CD4-positive, alpha-beta memory T cell (primary cell): ENCODE measurements at regions not wholly inside any gene's neighbourhood (a gene's known extent, or its start where the extent isn't known, plus 50 kb on each side); places are given as distances from the start of the nearest gene placed in this dataset.

Source experiments
- CTCF ChIA-PET: fragments of 350-600 bp; sonication (Branson Sonifier 250); formaldehyde crosslinking; loops from one replicate; lab custom pipeline; 2021; ENCODE audit warnings: inconsistent platforms; ENCODE audit not compliant: partially characterized antibody; lab: Charles Lee
- POLR2A ChIA-PET: fragments of 350-600 bp; sonication (Branson Sonifier 250); formaldehyde crosslinking; loops from one replicate; lab custom pipeline; 2021; ENCODE audit not compliant: partially characterized antibody; lab: Charles Lee
- DNase-seq, 5 donors: peaks; one replicate each; pipeline versions ENCODE4 v3.0.0 to v3.0.0-alpha.2; 2020 to 2022; ENCODE audit warnings: mixed read lengths in 1 of 5
- H3K27ac ChIP-seq: one replicate; pipeline ENCODE4 v1.7.0; 2013; ENCODE audit warnings: low read depth, low read length
- H3K27me3 ChIP-seq: 2 replicates; pipeline ENCODE4 v1.7.0; 2013; ENCODE audit warnings: mild to moderate bottlenecking, low read length, moderate library complexity; ENCODE audit not compliant: insufficient read depth
- H3K36me3 ChIP-seq: 2 replicates; pipeline ENCODE4 v1.7.0; 2013; ENCODE audit warnings: mild to moderate bottlenecking, low read length, moderate library complexity; ENCODE audit not compliant: insufficient read depth
- H3K4me1 ChIP-seq: 2 replicates; pipeline ENCODE4 v1.7.0; 2013; ENCODE audit warnings: mild to moderate bottlenecking, low read length, moderate library complexity; ENCODE audit not compliant: insufficient read depth
- H3K4me3 ChIP-seq, 2 donors: one replicate each; pipeline ENCODE4 v1.7.0; 2013; ENCODE audit warnings: low read length in 2 of 2, mild to moderate bottlenecking in 1 of 2
- H3K9me3 ChIP-seq, 2 donors: one replicate each; pipeline ENCODE4 v1.7.0; 2013; ENCODE audit warnings: low read length in 2 of 2, control low read depth in 1 of 2; ENCODE audit not compliant: control insufficient read depth in 1 of 2
- H3K27ac Mint-ChIP-seq, 7 donors: one replicate each; pipeline ENCODE4 v1.8.0; 2020 to 2021; ENCODE audit warnings: mixed read lengths in 7 of 7, mild to moderate bottlenecking in 6 of 7, inconsistent platforms in 3 of 7, moderate library complexity in 3 of 7
- H3K27me3 Mint-ChIP-seq, 2 donors: one replicate each; pipeline ENCODE4 v1.8.0; 2020 to 2021; ENCODE audit warnings: mixed read lengths in 2 of 2
- H3K36me3 Mint-ChIP-seq, 2 donors: one replicate each; pipeline ENCODE4 v1.8.0; 2020 to 2021; ENCODE audit warnings: mixed read lengths in 2 of 2, inconsistent platforms in 1 of 2, mild to moderate bottlenecking in 1 of 2
- H3K4me1 Mint-ChIP-seq, 4 donors: one replicate each; pipeline ENCODE4 v1.8.0; 2020 to 2021; ENCODE audit warnings: mixed read lengths in 4 of 4, mild to moderate bottlenecking in 1 of 4
- H3K4me3 Mint-ChIP-seq, 8 donors: one replicate each; pipeline ENCODE4 v1.8.0; 2020 to 2021; ENCODE audit warnings: mixed read lengths in 8 of 8, mild to moderate bottlenecking in 7 of 8, moderate library complexity in 6 of 8, inconsistent platforms in 3 of 8
- H3K9me3 Mint-ChIP-seq, 8 donors: one replicate each; pipeline ENCODE4 v1.8.0; 2020 to 2021; ENCODE audit warnings: mixed read lengths in 8 of 8, mild to moderate bottlenecking in 5 of 8, inconsistent platforms in 3 of 8, moderate library complexity in 1 of 8
- intact Hi-C: fragments of 100-400 bp; cut with micrococcal nuclease; formaldehyde crosslinking; loops from one replicate; pipeline ENCODE4 v1.15.1; 2023

- POLR2A ChIA-PET = no interaction called here
- Histone ChIP-seq H3K4me1 (no peaks in the 10 kb centered on the region), H3K9me3 (no peaks in the 10 kb centered on the region), H3K36me3 (no peaks in the 10 kb centered on the region), H3K27me3 (no peaks in the 10 kb centered on the region), H3K27ac (no peak overlapping the region), H3K4me3 (no peak overlapping the region)
- Mint-ChIP-seq H3K4me3 (no peak overlapping the region), H3K27me3 (peaks cover 0 to 2% of the 10 kb centered on the region in 2 donors), H3K36me3 (no peaks in the 10 kb centered on the region), H3K9me3 (no peaks in the 10 kb centered on the region), H3K4me1 (no peaks in the 10 kb centered on the region), H3K27ac (no peak overlapping the region)
- DNase-seq = no peak
- CTCF ChIA-PET = no interaction called here
- intact Hi-C loops = no loop called here
Observed at GRCh38 chr9:87263291-87263690, 234.4 kb upstream of the DAPK1 start.

- ChIA-PET POLR2A (no interaction called here), CTCF (no interaction called here)
- H3K27me3 Mint-ChIP-seq = peaks cover 0 to 4% of the 10 kb centered on the region in 2 donors
- no peak overlapping the region for H3K27ac ChIP-seq
- DNase-seq = no peak
- no peaks in the 10 kb centered on the region for H3K36me3 ChIP-seq
- intact Hi-C loops = no loop called here
- H3K27me3 ChIP-seq = no peaks in the 10 kb centered on the region
- peaks cover 6% of the 10 kb centered on the region for H3K4me1 ChIP-seq
- no peaks in the 10 kb centered on the region for H3K9me3 Mint-ChIP-seq
- no peaks in the 10 kb centered on the region for H3K9me3 ChIP-seq
- no peaks in the 10 kb centered on the region for H3K36me3 Mint-ChIP-seq
- no peak overlapping the region for H3K4me3 Mint-ChIP-seq
- H3K27ac Mint-ChIP-seq = no peak overlapping the region
- H3K4me3 ChIP-seq = no peak overlapping the region
- H3K4me1 Mint-ChIP-seq = peaks cover 0 to 4% (median 0%) of the 10 kb centered on the region in 4 donors
Observed at GRCh38 chr9:87266697-87267096, 231.0 kb upstream of the DAPK1 start.

GRCh38 chr9:87267251-87268070 lies 230.2 kb upstream of the DAPK1 start:
- intact Hi-C loops = no loop called here
- Histone ChIP-seq H3K27ac (no peak overlapping the region), H3K27me3 (no peaks in the 10 kb centered on the region), H3K9me3 (no peaks in the 10 kb centered on the region), H3K36me3 (no peaks in the 10 kb centered on the region), H3K4me1 (peaks cover 13% of the 10 kb centered on the region), H3K4me3 (no peak overlapping the region)
- ChIA-PET POLR2A (no interaction called here), CTCF (no interaction called here)
- peaks cover 0 to 9% (median 3%) of the 10 kb centered on the region in 4 donors for H3K4me1 Mint-ChIP-seq
- no peaks in the 10 kb centered on the region for H3K36me3 Mint-ChIP-seq
- H3K27ac Mint-ChIP-seq = no peak overlapping the region
- H3K9me3 Mint-ChIP-seq = no peaks in the 10 kb centered on the region
- no peak for DNase-seq
- H3K4me3 Mint-ChIP-seq = no peak overlapping the region
- H3K27me3 Mint-ChIP-seq = peaks cover 0 to 4% of the 10 kb centered on the region in 2 donors

GRCh38 chr9:87269296-87270176 lies 228.1 kb upstream of the DAPK1 start:
- Mint-ChIP-seq H3K4me3 (no peak overlapping the region), H3K36me3 (no peaks in the 10 kb centered on the region), H3K4me1 (peaks cover 0 to 9% (median 3%) of the 10 kb centered on the region in 4 donors), H3K27ac (no peak overlapping the region), H3K9me3 (peaks cover 0 to 3% (median 0%) of the 10 kb centered on the region in 8 donors), H3K27me3 (peaks cover 0 to 4% of the 10 kb centered on the region in 2 donors)
- DNase-seq = no peak
- CTCF ChIA-PET = no interaction called here
- H3K36me3 ChIP-seq = no peaks in the 10 kb centered on the region
- no peak overlapping the region for H3K4me3 ChIP-seq
- no peak overlapping the region for H3K27ac ChIP-seq
- POLR2A ChIA-PET = no interaction called here
- H3K9me3 ChIP-seq = no peaks in the 10 kb centered on the region
- H3K27me3 ChIP-seq = no peaks in the 10 kb centered on the region
- intact Hi-C loops = no loop called here
- peaks cover 14% of the 10 kb centered on the region for H3K4me1 ChIP-seq

GRCh38 chr9:87270221-87270847 lies 227.3 kb upstream of the DAPK1 start:
- POLR2A ChIA-PET = no interaction called here
- no peak overlapping the region for H3K4me3 ChIP-seq
- H3K27ac Mint-ChIP-seq = no peak overlapping the region
- intact Hi-C loops = no loop called here
- peaks cover 0 to 9% (median 5%) of the 10 kb centered on the region in 4 donors for H3K4me1 Mint-ChIP-seq
- no peak overlapping the region for H3K27ac ChIP-seq
- H3K36me3 Mint-ChIP-seq = no peaks in the 10 kb centered on the region
- peaks cover 0 to 4% of the 10 kb centered on the region in 2 donors for H3K27me3 Mint-ChIP-seq
- H3K27me3 ChIP-seq = no peaks in the 10 kb centered on the region
- H3K4me3 Mint-ChIP-seq = no peak overlapping the region
- DNase-seq = no peak
- CTCF ChIA-PET = no interaction called here
- no peaks in the 10 kb centered on the region for H3K9me3 ChIP-seq
- H3K4me1 ChIP-seq = peaks cover 14% of the 10 kb centered on the region
- H3K36me3 ChIP-seq = no peaks in the 10 kb centered on the region
- H3K9me3 Mint-ChIP-seq = peaks cover 0 to 3% (median 0%) of the 10 kb centered on the region in 8 donors

- Histone ChIP-seq H3K4me1 (peaks cover 17% of the 10 kb centered on the region), H3K27ac (no peak overlapping the region), H3K4me3 (no peak overlapping the region), H3K27me3 (no peaks in the 10 kb centered on the region), H3K9me3 (no peaks in the 10 kb centered on the region), H3K36me3 (no peaks in the 10 kb centered on the region)
- H3K4me1 Mint-ChIP-seq = peaks cover 0 to 9% (median 6%) of the 10 kb centered on the region in 4 donors
- no peak overlapping the region for H3K4me3 Mint-ChIP-seq
- H3K27ac Mint-ChIP-seq = no peak overlapping the region
- DNase-seq = no peak
- peaks cover 0 to 3% (median 0%) of the 10 kb centered on the region in 8 donors for H3K9me3 Mint-ChIP-seq
- POLR2A ChIA-PET = no interaction called here
- CTCF ChIA-PET = no interaction called here
- H3K27me3 Mint-ChIP-seq = peaks cover 0 to 4% of the 10 kb centered on the region in 2 donors
- intact Hi-C loops = no loop called here
- H3K36me3 Mint-ChIP-seq = no peaks in the 10 kb centered on the region
Observed at GRCh38 chr9:87270848-87271234, 226.8 kb upstream of the DAPK1 start.
